ENCODE measurements at regions not wholly inside any gene's neighbourhood (a gene's known extent, or its start where the extent isn't known, plus 50 kb on each side); places are given as distances from the start of the nearest gene placed in this dataset.

DNA sequence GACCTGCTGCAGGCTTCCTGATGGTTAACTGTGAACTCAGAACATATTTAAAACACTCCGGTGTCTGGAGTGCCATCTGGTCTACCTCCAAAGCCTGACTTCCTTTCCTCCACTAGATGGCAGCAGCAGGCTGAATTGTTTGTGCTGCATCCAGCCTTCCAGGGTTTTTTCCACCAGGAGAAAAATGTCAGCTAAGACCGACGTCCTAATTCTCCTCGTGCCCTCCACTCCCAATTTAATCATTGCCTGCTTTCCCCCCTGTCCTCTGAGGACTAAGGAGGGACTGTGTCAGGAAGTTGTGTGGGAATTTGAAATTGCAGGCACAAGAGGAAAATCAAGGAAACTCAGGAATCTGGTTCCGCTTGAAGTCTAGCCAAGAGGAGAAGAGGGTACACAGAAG is 165.2 kb upstream of the UMPS start:
- H3K4me3 Mint-ChIP-seq (ENCODE audit: unreplicated experiment): no peak overlapping the region
- no peaks in the 10 kb centered on the region for H3K36me3 ChIP-seq (ENCODE audit: control insufficient read depth, insufficient read depth, low read length)
- H3K9me3 Mint-ChIP-seq (ENCODE audit: unreplicated experiment): no peaks in the 10 kb centered on the region
- no peaks in the 10 kb centered on the region for H3K27me3 ChIP-seq (replicated peaks; ENCODE audit: control insufficient read depth, insufficient read depth, low read length)
- no peaks in the 10 kb centered on the region for H3K27me3 Mint-ChIP-seq (ENCODE audit: insufficient read depth, unreplicated experiment)
- H3K4me1 Mint-ChIP-seq (ENCODE audit: low read depth, unreplicated experiment): peaks cover 26% of the 10 kb centered on the region
- ChIA-PET POLR2A (no interaction called here), CTCF (interaction anchor here (0.5 to 2.6 kb wide), 14 partner anchors 47 to 196 kb away, joined by 3 to 28 read pairs (median 4); partner anchors contain the start of gene UMPS)
- no peaks in the 10 kb centered on the region for H3K9me3 ChIP-seq
- peaks cover 21% of the 10 kb centered on the region for H3K4me1 ChIP-seq
- intact Hi-C loops (cut with micrococcal nuclease; ENCODE audit: unreplicated experiment): loop anchor here (1.0 to 10.0 kb wide), 6 partner anchors 20 to 336 kb away; no protein-coding TSS in a partner anchor
- H3K27ac Mint-ChIP-seq (ENCODE audit: unreplicated experiment): peak overlapping the region; percentile 91
- peak; percentile 79 to 86 for DNase-seq
- no peak overlapping the region for H3K4me3 ChIP-seq (ENCODE audit: low read depth, low read length)
- H3K36me3 Mint-ChIP-seq (ENCODE audit: insufficient read depth, unreplicated experiment): peaks cover 5% of the 10 kb centered on the region
- TF ChIP-seq, protein P1, sequence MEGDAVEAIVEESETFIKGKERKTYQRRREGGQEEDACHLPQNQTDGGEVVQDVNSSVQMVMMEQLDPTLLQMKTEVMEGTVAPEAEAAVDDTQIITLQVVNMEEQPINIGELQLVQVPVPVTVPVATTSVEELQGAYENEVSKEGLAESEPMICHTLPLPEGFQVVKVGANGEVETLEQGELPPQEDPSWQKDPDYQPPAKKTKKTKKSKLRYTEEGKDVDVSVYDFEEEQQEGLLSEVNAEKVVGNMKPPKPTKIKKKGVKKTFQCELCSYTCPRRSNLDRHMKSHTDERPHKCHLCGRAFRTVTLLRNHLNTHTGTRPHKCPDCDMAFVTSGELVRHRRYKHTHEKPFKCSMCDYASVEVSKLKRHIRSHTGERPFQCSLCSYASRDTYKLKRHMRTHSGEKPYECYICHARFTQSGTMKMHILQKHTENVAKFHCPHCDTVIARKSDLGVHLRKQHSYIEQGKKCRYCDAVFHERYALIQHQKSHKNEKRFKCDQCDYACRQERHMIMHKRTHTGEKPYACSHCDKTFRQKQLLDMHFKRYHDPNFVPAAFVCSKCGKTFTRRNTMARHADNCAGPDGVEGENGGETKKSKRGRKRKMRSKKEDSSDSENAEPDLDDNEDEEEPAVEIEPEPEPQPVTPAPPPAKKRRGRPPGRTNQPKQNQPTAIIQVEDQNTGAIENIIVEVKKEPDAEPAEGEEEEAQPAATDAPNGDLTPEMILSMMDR (IDR thresholded peaks at IDR 0.05; ENCODE audit: insufficient read depth in 1 of 2, low read depth in 1 of 2, low read length in 1 of 2, severe bottlenecking in 1 of 2, unreplicated experiment in 1 of 2): peak; percentile 83 to 85
- no TSS peak for BruUV-seq (replicated peaks)

DNA sequence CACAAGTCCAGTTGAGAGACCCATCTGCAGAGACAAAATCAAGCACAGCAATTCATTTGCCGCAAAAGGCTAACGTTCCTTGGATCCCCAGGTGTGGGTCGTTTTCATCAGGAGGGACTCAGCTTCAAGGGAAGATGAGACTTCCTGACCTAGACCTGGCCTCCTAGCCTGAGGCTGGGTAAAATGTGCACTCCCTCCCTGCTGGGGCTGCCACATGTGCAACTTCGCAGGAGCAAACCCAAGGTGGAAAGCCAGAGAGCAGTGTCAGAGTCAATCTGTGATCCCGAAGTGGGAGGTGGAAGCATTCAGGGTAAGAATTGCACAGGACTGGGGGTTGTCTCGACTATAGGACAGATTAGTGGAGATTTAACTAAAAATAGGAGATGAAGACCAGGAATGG is 164.7 kb upstream of the UMPS start:
- ChIA-PET POLR2A (no interaction called here), CTCF (interaction anchor here (0.6 to 2.6 kb wide), 14 partner anchors 46 to 195 kb away, joined by 3 to 28 read pairs (median 4); partner anchors contain the start of gene UMPS)
- TF ChIP-seq, protein P1 (IDR thresholded peaks at IDR 0.05; ENCODE audit: insufficient read depth in 1 of 2, low read depth in 1 of 2, low read length in 1 of 2, severe bottlenecking in 1 of 2, unreplicated experiment in 1 of 2): no peak
- no peaks in the 10 kb centered on the region for H3K36me3 ChIP-seq (ENCODE audit: control insufficient read depth, insufficient read depth, low read length)
- Mint-ChIP-seq H3K9me3 (ENCODE audit: unreplicated experiment) (no peaks in the 10 kb centered on the region), H3K4me1 (ENCODE audit: low read depth, unreplicated experiment) (peaks cover 22% of the 10 kb centered on the region), H3K27ac (ENCODE audit: unreplicated experiment) (peak overlapping the region; percentile 91), H3K4me3 (ENCODE audit: unreplicated experiment) (no peak overlapping the region), H3K36me3 (ENCODE audit: insufficient read depth, unreplicated experiment) (peaks cover 5% of the 10 kb centered on the region), H3K27me3 (ENCODE audit: insufficient read depth, unreplicated experiment) (no peaks in the 10 kb centered on the region)
- DNase-seq: no peak
- BruUV-seq (replicated peaks): no TSS peak
- no peak overlapping the region for H3K4me3 ChIP-seq (ENCODE audit: low read depth, low read length)
- peaks cover 16% of the 10 kb centered on the region for H3K4me1 ChIP-seq
- intact Hi-C loops (cut with micrococcal nuclease; ENCODE audit: unreplicated experiment): loop anchor here (1.0 to 10.0 kb wide), 6 partner anchors 19 to 335 kb away; no protein-coding TSS in a partner anchor
- no peaks in the 10 kb centered on the region for H3K9me3 ChIP-seq
- H3K27me3 ChIP-seq (replicated peaks; ENCODE audit: control insufficient read depth, insufficient read depth, low read length): no peaks in the 10 kb centered on the region

DNA sequence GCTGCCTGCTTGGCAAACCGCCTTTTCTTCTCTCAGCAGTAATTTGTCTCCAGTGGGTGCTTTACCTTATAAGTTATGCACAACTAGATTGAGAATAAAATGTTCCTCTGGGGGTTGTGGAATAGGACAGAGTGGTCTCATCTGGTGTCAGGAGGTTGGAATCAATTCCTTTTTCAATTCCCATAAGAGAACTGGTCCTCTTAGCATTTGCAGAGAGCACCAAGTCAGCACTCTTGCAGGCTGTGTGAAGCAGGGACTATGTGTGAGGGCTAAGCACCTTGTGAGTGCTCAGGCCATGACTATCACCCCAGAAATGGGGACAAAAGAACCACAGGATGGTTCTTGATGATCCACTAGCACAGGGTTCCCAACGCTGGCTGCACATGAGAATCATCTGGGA is 163.6 kb upstream of the UMPS start:
- H3K36me3 ChIP-seq (ENCODE audit: control insufficient read depth, insufficient read depth, low read length): no peaks in the 10 kb centered on the region
- no peaks in the 10 kb centered on the region for H3K9me3 ChIP-seq
- H3K9me3 Mint-ChIP-seq (ENCODE audit: unreplicated experiment): no peaks in the 10 kb centered on the region
- intact Hi-C loops (cut with micrococcal nuclease; ENCODE audit: unreplicated experiment): loop anchor here (5.0 to 10.0 kb wide), 2 partner anchors 178 to 196 kb away; no protein-coding TSS in a partner anchor
- DNase-seq: no peak
- no peak overlapping the region for H3K27ac Mint-ChIP-seq (ENCODE audit: unreplicated experiment)
- no peaks in the 10 kb centered on the region for H3K27me3 ChIP-seq (replicated peaks; ENCODE audit: control insufficient read depth, insufficient read depth, low read length)
- peaks cover 13% of the 10 kb centered on the region for H3K4me1 ChIP-seq
- CTCF ChIA-PET: no interaction called here
- H3K27me3 Mint-ChIP-seq (ENCODE audit: insufficient read depth, unreplicated experiment): no peaks in the 10 kb centered on the region
- TF ChIP-seq, protein P1 (IDR thresholded peaks at IDR 0.05; ENCODE audit: insufficient read depth in 1 of 2, low read depth in 1 of 2, low read length in 1 of 2, severe bottlenecking in 1 of 2, unreplicated experiment in 1 of 2): no peak
- H3K4me3 Mint-ChIP-seq (ENCODE audit: unreplicated experiment): no peak overlapping the region
- H3K36me3 Mint-ChIP-seq (ENCODE audit: insufficient read depth, unreplicated experiment): peaks cover 5% of the 10 kb centered on the region
- H3K4me3 ChIP-seq (ENCODE audit: low read depth, low read length): no peak overlapping the region
- H3K4me1 Mint-ChIP-seq (ENCODE audit: low read depth, unreplicated experiment): peaks cover 15% of the 10 kb centered on the region
- POLR2A ChIA-PET: no interaction called here
- no TSS peak for BruUV-seq (replicated peaks)
